Keratinocyte (primary cell): ENCODE measurements at regions not wholly inside any gene's neighbourhood (a gene's known extent, or its start where the extent isn't known, plus 50 kb on each side); places are given as distances from the start of the nearest gene placed in this dataset.

ENCODE experiments used
- EZH2 ChIP-seq: IDR thresholded peaks from one replicate; pipeline ENCODE4 v1.6.1; 2012; ENCODE audit warnings: inconsistent platforms, mild to moderate bottlenecking, low read length, moderate library complexity
- TF ChIP-seq, protein P1 (sequence below), 3 experiments: IDR thresholded peaks in 1 of 3; conservative IDR thresholded peaks in 1 of 3; optimal IDR thresholded peaks in 1 of 3; 2 replicates in 2 of 3; 3 replicates in 1 of 3; pipeline versions ENCODE3 to v1.5.1; 2011; ENCODE audit warnings: low read length in 3 of 3, mild to moderate bottlenecking in 3 of 3, moderate library complexity in 2 of 3, control low read depth in 1 of 3, inconsistent platforms in 1 of 3; ENCODE audit not compliant: insufficient read depth in 2 of 3; ENCODE audit errors: extremely low read depth in 1 of 3

DNA sequence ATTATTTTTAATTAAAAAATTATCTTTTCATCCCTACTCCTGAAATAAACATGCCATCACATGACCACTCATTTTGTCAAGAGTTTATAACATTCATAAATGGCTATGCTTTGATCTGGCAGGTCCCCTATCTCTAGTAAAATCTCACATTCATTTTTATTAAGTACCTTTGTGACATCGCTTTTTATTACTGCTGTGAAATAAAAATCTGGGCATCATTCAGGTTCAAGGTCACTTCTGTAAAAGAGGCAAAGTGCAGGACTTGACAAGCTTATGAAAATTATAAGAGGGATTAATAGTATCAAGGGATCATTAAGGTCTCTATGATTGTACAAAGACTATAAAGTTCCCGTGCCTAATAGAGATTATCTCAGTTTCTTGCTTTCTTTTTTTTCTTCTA is 416.8 kb upstream of the SEMA3A start:
- TF ChIP-seq, protein P1, sequence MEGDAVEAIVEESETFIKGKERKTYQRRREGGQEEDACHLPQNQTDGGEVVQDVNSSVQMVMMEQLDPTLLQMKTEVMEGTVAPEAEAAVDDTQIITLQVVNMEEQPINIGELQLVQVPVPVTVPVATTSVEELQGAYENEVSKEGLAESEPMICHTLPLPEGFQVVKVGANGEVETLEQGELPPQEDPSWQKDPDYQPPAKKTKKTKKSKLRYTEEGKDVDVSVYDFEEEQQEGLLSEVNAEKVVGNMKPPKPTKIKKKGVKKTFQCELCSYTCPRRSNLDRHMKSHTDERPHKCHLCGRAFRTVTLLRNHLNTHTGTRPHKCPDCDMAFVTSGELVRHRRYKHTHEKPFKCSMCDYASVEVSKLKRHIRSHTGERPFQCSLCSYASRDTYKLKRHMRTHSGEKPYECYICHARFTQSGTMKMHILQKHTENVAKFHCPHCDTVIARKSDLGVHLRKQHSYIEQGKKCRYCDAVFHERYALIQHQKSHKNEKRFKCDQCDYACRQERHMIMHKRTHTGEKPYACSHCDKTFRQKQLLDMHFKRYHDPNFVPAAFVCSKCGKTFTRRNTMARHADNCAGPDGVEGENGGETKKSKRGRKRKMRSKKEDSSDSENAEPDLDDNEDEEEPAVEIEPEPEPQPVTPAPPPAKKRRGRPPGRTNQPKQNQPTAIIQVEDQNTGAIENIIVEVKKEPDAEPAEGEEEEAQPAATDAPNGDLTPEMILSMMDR (optimal IDR thresholded peaks at IDR 0.05 in 1 of 3, IDR thresholded peaks at IDR 0.05 in 1 of 3, conservative IDR thresholded peaks at IDR 0.05 in 1 of 3; ENCODE audit: extremely low read depth in 1 of 3, insufficient read depth in 2 of 3, low read length in 3 of 3) = no peak
- no peak for TF ChIP-seq EZH2
